Activated naive CD4-positive, alpha-beta T cell treated with anti-CD3 and anti-CD28 coated beads, Interleukin-2, amount 10 ng/mL, durations not matched to agents 7 days and 5 days (primary cell): ENCODE measurements at regions not wholly inside any gene's neighbourhood (a gene's known extent, or its start where the extent isn't known, plus 50 kb on each side); places are given as distances from the start of the nearest gene placed in this dataset.
"Not testable (repeated sequence)": the region's sequence is repeated elsewhere in the genome, so short reads cannot be mapped to it uniquely, and the experiment has no call there.

Experiments used
- CTCF ChIA-PET: fragments of 350-600 bp; sonication (Branson Sonifier 250); formaldehyde crosslinking; loops from one replicate; lab custom pipeline; 2021; ENCODE audit warnings: antibody characterized with exemption; lab: Charles Lee
- DNase-seq: peaks from one replicate; pipeline ENCODE4 v3.0.0-alpha.2; 2020
- H3K27ac Mint-ChIP-seq: one replicate; pipeline ENCODE4 v1.8.0; 2021; ENCODE audit warnings: mild to moderate bottlenecking, moderate library complexity, mixed read lengths
- H3K27me3 Mint-ChIP-seq: one replicate; pipeline ENCODE4 v1.8.0; 2021; ENCODE audit warnings: mild to moderate bottlenecking, mixed read lengths
- H3K36me3 Mint-ChIP-seq: one replicate; pipeline ENCODE4 v1.8.0; 2021; ENCODE audit warnings: mixed read lengths
- H3K4me1 Mint-ChIP-seq: one replicate; pipeline ENCODE4 v1.8.0; 2021; ENCODE audit warnings: mixed read lengths
- H3K4me3 Mint-ChIP-seq: one replicate; pipeline ENCODE4 v1.8.0; 2021; ENCODE audit warnings: mild to moderate bottlenecking, moderate library complexity, mixed read lengths
- H3K9me3 Mint-ChIP-seq: one replicate; pipeline ENCODE4 v1.8.0; 2021; ENCODE audit warnings: mixed read lengths

GRCh38 chr3:16067837-16068471 lies 106.5 kb upstream of the GALNT15 start:
- Mint-ChIP-seq H3K27ac (no peak overlapping the region), H3K9me3 (no peaks in the 10 kb centered on the region), H3K4me3 (no peak overlapping the region), H3K27me3 (peaks cover 9% of the 10 kb centered on the region), H3K36me3 (no peaks in the 10 kb centered on the region), H3K4me1 (no peaks in the 10 kb centered on the region)
- DNase-seq = no peak
- CTCF ChIA-PET = no interaction called here

GRCh38 chr3:16069149-16069922 lies 105.1 kb upstream of the GALNT15 start:
- H3K4me3 Mint-ChIP-seq = no peak overlapping the region
- no peak for DNase-seq
- CTCF ChIA-PET = no interaction called here

GRCh38 chr3:16070707-16071106 lies 103.8 kb upstream of the GALNT15 start:
- Mint-ChIP-seq H3K27ac (no peak overlapping the region), H3K4me1 (no peaks in the 10 kb centered on the region), H3K4me3 (no peak overlapping the region), H3K36me3 (no peaks in the 10 kb centered on the region), H3K9me3 (no peaks in the 10 kb centered on the region), H3K27me3 (peaks cover 4% of the 10 kb centered on the region)
- CTCF ChIA-PET = no interaction called here
- DNase-seq = no peak

More at GRCh38 chr3:16069149-16069922, 105.1 kb upstream of the GALNT15 start:
- Mint-ChIP-seq H3K36me3 (no peaks in the 10 kb centered on the region), H3K9me3 (no peaks in the 10 kb centered on the region), H3K4me1 (no peaks in the 10 kb centered on the region), H3K27ac (no peak overlapping the region), H3K27me3 (peaks cover 4% of the 10 kb centered on the region)

GRCh38 chr3:16071206-16071605 lies 103.3 kb upstream of the GALNT15 start:
- CTCF ChIA-PET = no interaction called here
- Mint-ChIP-seq H3K36me3 (no peaks in the 10 kb centered on the region), H3K27me3 (peaks cover 4% of the 10 kb centered on the region), H3K27ac (no peak overlapping the region), H3K4me3 (no peak overlapping the region), H3K4me1 (no peaks in the 10 kb centered on the region), H3K9me3 (no peaks in the 10 kb centered on the region)
- DNase-seq = no peak

- Mint-ChIP-seq H3K36me3 (no peaks in the 10 kb centered on the region), H3K27ac (no peak overlapping the region), H3K27me3 (peaks cover 4% of the 10 kb centered on the region), H3K4me1 (no peaks in the 10 kb centered on the region), H3K4me3 (no peak overlapping the region), H3K9me3 (peaks cover 2% of the 10 kb centered on the region)
- CTCF ChIA-PET = no interaction called here
- no peak for DNase-seq
Observed at GRCh38 chr3:16072420-16073110, 101.9 kb upstream of the GALNT15 start.

GRCh38 chr3:16073203-16073602 lies 101.3 kb upstream of the GALNT15 start:
- no peak overlapping the region for H3K4me3 Mint-ChIP-seq
- peaks cover 4% of the 10 kb centered on the region for H3K27me3 Mint-ChIP-seq
- no peak overlapping the region for H3K27ac Mint-ChIP-seq
- CTCF ChIA-PET = no interaction called here
- no peaks in the 10 kb centered on the region for H3K4me1 Mint-ChIP-seq
- DNase-seq = no peak
- no peaks in the 10 kb centered on the region for H3K36me3 Mint-ChIP-seq
- H3K9me3 Mint-ChIP-seq = peaks cover 6% of the 10 kb centered on the region

- CTCF ChIA-PET, H3K36me3 Mint-ChIP-seq, H3K4me1 Mint-ChIP-seq, H3K9me3 Mint-ChIP-seq, H3K27ac Mint-ChIP-seq, H3K4me3 Mint-ChIP-seq, H3K27me3 Mint-ChIP-seq, DNase-seq: not testable (repeated sequence)
Observed at GRCh38 chr3:16073990-16074671, 100.3 kb upstream of the GALNT15 start.

- H3K27ac Mint-ChIP-seq = no peak overlapping the region
- no peaks in the 10 kb centered on the region for H3K4me1 Mint-ChIP-seq
- H3K36me3 Mint-ChIP-seq = no peaks in the 10 kb centered on the region
- CTCF ChIA-PET = no interaction called here
- DNase-seq = no peak
- H3K4me3 Mint-ChIP-seq = no peak overlapping the region
- peaks cover 8% of the 10 kb centered on the region for H3K9me3 Mint-ChIP-seq
- no peaks in the 10 kb centered on the region for H3K27me3 Mint-ChIP-seq
Observed at GRCh38 chr3:16075647-16076046, 98.8 kb upstream of the GALNT15 start.

GRCh38 chr3:16076564-16076963 lies 97.9 kb upstream of the GALNT15 start:
- H3K27ac Mint-ChIP-seq = no peak overlapping the region
- CTCF ChIA-PET = no interaction called here
- DNase-seq = no peak
- no peaks in the 10 kb centered on the region for H3K4me1 Mint-ChIP-seq
- no peaks in the 10 kb centered on the region for H3K36me3 Mint-ChIP-seq
- H3K9me3 Mint-ChIP-seq = peaks cover 13% of the 10 kb centered on the region
- H3K4me3 Mint-ChIP-seq = no peak overlapping the region
- H3K27me3 Mint-ChIP-seq = no peaks in the 10 kb centered on the region

GRCh38 chr3:16077146-16077545 lies 97.3 kb upstream of the GALNT15 start:
- H3K4me1 Mint-ChIP-seq, H3K27ac Mint-ChIP-seq, H3K4me3 Mint-ChIP-seq, CTCF ChIA-PET, H3K36me3 Mint-ChIP-seq, H3K27me3 Mint-ChIP-seq, DNase-seq: not testable (repeated sequence)
- peaks cover 17% of the 10 kb centered on the region for H3K9me3 Mint-ChIP-seq

GRCh38 chr3:16077681-16078080 lies 96.8 kb upstream of the GALNT15 start:
- peaks cover 22% of the 10 kb centered on the region for H3K9me3 Mint-ChIP-seq
- H3K4me1 Mint-ChIP-seq, H3K4me3 Mint-ChIP-seq, H3K27me3 Mint-ChIP-seq, DNase-seq, CTCF ChIA-PET, H3K36me3 Mint-ChIP-seq, H3K27ac Mint-ChIP-seq: not testable (repeated sequence)

GRCh38 chr3:16079519-16079918 lies 95.0 kb upstream of the GALNT15 start:
- Mint-ChIP-seq H3K27me3 (peaks cover 4% of the 10 kb centered on the region), H3K27ac (no peak overlapping the region), H3K36me3 (no peaks in the 10 kb centered on the region), H3K4me1 (no peaks in the 10 kb centered on the region), H3K4me3 (no peak overlapping the region), H3K9me3 (peaks cover 25% of the 10 kb centered on the region)
- no peak for DNase-seq
- CTCF ChIA-PET = no interaction called here

- H3K27me3 Mint-ChIP-seq = peaks cover 4% of the 10 kb centered on the region
- no peak overlapping the region for H3K27ac Mint-ChIP-seq
- no peaks in the 10 kb centered on the region for H3K36me3 Mint-ChIP-seq
- CTCF ChIA-PET = no interaction called here
- no peak for DNase-seq
- H3K4me3 Mint-ChIP-seq = no peak overlapping the region
- no peaks in the 10 kb centered on the region for H3K4me1 Mint-ChIP-seq
- peaks cover 25% of the 10 kb centered on the region for H3K9me3 Mint-ChIP-seq
Observed at GRCh38 chr3:16081661-16082060, 92.8 kb upstream of the GALNT15 start.

- H3K36me3 Mint-ChIP-seq = no peaks in the 10 kb centered on the region
- H3K27me3 Mint-ChIP-seq = peaks cover 8% of the 10 kb centered on the region
- DNase-seq = no peak
- CTCF ChIA-PET = no interaction called here
- no peaks in the 10 kb centered on the region for H3K4me1 Mint-ChIP-seq
- peaks cover 19% of the 10 kb centered on the region for H3K9me3 Mint-ChIP-seq
- H3K4me3 Mint-ChIP-seq = no peak overlapping the region
- no peak overlapping the region for H3K27ac Mint-ChIP-seq
Observed at GRCh38 chr3:16084887-16085286, 89.6 kb upstream of the GALNT15 start.
